ENCODE measurements at regions not wholly inside any gene's neighbourhood (a gene's known extent, or its start where the extent isn't known, plus 50 kb on each side); places are given as distances from the start of the nearest gene placed in this dataset.

DNA sequence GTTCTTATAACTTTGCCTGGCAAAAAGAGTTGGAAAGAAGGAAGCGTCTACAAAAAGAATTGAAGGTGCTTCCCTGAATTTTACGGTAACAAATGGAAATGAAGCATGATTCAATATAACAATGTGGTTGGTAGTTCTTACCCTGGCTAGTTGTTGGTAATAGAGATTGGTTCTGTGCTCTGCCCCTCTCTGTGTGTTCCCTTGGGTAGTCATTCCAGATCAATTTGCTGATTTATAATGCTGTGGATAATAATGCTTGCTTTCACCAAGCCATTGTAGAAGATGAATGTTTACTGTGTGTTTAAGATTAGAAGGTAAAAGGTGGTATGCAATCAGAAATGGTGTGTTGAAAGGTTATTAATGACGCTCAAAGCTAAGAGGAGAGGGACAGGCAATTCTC lies 577.8 kb upstream of the NXPH2 start:
- POLR2A ChIA-PET: no interaction called here
- no peaks in the 10 kb centered on the region for H3K4me1 ChIP-seq (ENCODE audit: control insufficient read depth, insufficient read depth, low read length)
- no peaks in the 10 kb centered on the region for H3K36me3 ChIP-seq (ENCODE audit: control insufficient read depth in 2 of 2, insufficient read depth in 1 of 2, low read length in 2 of 2)
- no peaks in the 10 kb centered on the region for H3K9me3 ChIP-seq (ENCODE audit: control insufficient read depth, insufficient read depth, low read depth, low read length)
- H3K4me3 ChIP-seq (ENCODE audit: low read depth, low read length): no peak overlapping the region
- TF ChIP-seq MZF1 (tag by site-specific recombination; IDR thresholded peaks at IDR 0.05; ENCODE audit: borderline replicate concordance) (no peak), ZIC2 (tag by site-specific recombination; IDR thresholded peaks at IDR 0.05) (no peak), ZNF747 (tag by site-specific recombination; IDR thresholded peaks at IDR 0.05) (no peak), ZBTB1 (tag by site-specific recombination; IDR thresholded peaks at IDR 0.05) (no peak), ZNF341 (tag by site-specific recombination; IDR thresholded peaks at IDR 0.05; ENCODE audit: low read depth) (no peak), GLI4 (tag by site-specific recombination; IDR thresholded peaks at IDR 0.05) (no peak), ZNF416 (tag by site-specific recombination; IDR thresholded peaks at IDR 0.05) (no peak), SP3 (tag by site-specific recombination; IDR thresholded peaks at IDR 0.05) (no peak), ZNF548 (tag by site-specific recombination; IDR thresholded peaks at IDR 0.05) (no peak), ZNF23 (tag by site-specific recombination; IDR thresholded peaks at IDR 0.05; ENCODE audit: borderline replicate concordance) (no peak), GLIS1 (tag by site-specific recombination; IDR thresholded peaks at IDR 0.05) (no peak), SP7 (tag by site-specific recombination; IDR thresholded peaks at IDR 0.05) (no peak), WT1 (tag by site-specific recombination; IDR thresholded peaks at IDR 0.05) (no peak), ZNF48 (tag by site-specific recombination; IDR thresholded peaks at IDR 0.05) (no peak)
- TF ChIP-seq, protein P1, sequence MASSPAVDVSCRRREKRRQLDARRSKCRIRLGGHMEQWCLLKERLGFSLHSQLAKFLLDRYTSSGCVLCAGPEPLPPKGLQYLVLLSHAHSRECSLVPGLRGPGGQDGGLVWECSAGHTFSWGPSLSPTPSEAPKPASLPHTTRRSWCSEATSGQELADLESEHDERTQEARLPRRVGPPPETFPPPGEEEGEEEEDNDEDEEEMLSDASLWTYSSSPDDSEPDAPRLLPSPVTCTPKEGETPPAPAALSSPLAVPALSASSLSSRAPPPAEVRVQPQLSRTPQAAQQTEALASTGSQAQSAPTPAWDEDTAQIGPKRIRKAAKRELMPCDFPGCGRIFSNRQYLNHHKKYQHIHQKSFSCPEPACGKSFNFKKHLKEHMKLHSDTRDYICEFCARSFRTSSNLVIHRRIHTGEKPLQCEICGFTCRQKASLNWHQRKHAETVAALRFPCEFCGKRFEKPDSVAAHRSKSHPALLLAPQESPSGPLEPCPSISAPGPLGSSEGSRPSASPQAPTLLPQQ (tag by site-specific recombination; IDR thresholded peaks at IDR 0.05): no peak
- CTCF ChIA-PET: no interaction called here
- no peak overlapping the region for H3K27ac ChIP-seq (ENCODE audit: extremely low read depth, low read depth, low read length)

DNA sequence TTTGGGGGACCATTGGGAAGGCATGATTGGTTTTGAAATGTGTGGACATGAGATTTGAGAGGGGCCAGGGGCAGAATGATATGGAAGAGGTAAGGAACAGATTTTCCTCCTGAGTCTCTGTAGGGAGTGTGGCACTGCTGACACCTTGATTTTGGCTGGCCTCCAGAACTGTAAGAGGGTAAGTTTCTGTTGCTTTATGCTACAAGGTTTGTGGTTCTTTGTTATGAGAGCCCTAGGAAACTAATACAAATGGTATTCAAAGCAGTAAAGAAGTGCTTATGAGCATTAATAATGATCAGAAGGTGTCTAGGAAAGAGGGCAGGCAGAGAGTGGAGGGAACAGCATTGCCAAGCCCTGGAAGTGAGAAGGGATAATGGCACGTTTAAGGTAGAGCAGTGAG lies 574.3 kb upstream of the NXPH2 start:
- ChIA-PET POLR2A (no interaction called here), CTCF (no interaction called here)
- Histone ChIP-seq H3K4me1 (ENCODE audit: control insufficient read depth, insufficient read depth, low read length) (no peaks in the 10 kb centered on the region), H3K9me3 (ENCODE audit: control insufficient read depth, insufficient read depth, low read depth, low read length) (no peaks in the 10 kb centered on the region), H3K4me3 (ENCODE audit: low read depth, low read length) (no peak overlapping the region), H3K36me3 (ENCODE audit: control insufficient read depth in 2 of 2, insufficient read depth in 1 of 2, low read length in 2 of 2) (no peaks in the 10 kb centered on the region), H3K27ac (ENCODE audit: extremely low read depth, low read depth, low read length) (no peak overlapping the region)
- TF ChIP-seq ZNF776 (tag by site-specific recombination; IDR thresholded peaks at IDR 0.05; ENCODE audit: borderline replicate concordance) (no peak), ZNF792 (tag by site-specific recombination; IDR thresholded peaks at IDR 0.05) (no peak), SP2 (tag by site-specific recombination; IDR thresholded peaks at IDR 0.05) (no peak), ZNF24 (tag by site-specific recombination; IDR thresholded peaks at IDR 0.05) (no peak), EGR2 (tag by site-specific recombination; IDR thresholded peaks at IDR 0.05; ENCODE audit: low read depth) (no peak), ZNF585B (tag by site-specific recombination; IDR thresholded peaks at IDR 0.05) (no peak)

DNA sequence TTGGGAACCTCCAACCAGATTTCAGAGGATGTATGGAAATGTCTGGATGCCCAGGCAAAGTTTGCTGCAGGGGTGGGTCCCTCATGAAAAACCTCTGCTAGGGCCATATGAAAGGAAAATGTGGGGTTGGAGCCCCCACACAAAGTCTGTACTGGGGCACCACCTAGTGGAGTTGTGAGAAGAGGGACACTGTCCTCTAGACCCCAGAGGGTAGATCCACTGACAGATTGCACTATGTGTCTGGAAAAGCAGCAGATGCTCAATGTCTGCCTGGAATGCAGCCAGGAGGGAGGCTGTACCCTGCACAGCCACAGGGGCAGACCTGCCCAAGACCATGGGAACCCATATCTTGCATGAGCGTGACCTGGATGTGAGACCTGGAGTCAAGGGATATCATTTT lies 573.7 kb upstream of the NXPH2 start:
- POLR2A ChIA-PET: no interaction called here
- Histone ChIP-seq H3K27ac (ENCODE audit: extremely low read depth, low read depth, low read length) (no peak overlapping the region), H3K4me1 (ENCODE audit: control insufficient read depth, insufficient read depth, low read length) (no peaks in the 10 kb centered on the region), H3K9me3 (ENCODE audit: control insufficient read depth, insufficient read depth, low read depth, low read length) (no peaks in the 10 kb centered on the region), H3K4me3 (ENCODE audit: low read depth, low read length) (no peak overlapping the region), H3K36me3 (ENCODE audit: control insufficient read depth in 2 of 2, insufficient read depth in 1 of 2, low read length in 2 of 2) (no peaks in the 10 kb centered on the region)
- CTCF ChIA-PET: no interaction called here
- no peak for TF ChIP-seq ZBTB1 (tag by site-specific recombination; IDR thresholded peaks at IDR 0.05)
- no peak for TF ChIP-seq ZNF513 (tag by site-specific recombination; IDR thresholded peaks at IDR 0.05)
- no peak for TF ChIP-seq ZNF558 (tag by site-specific recombination; IDR thresholded peaks at IDR 0.05)
- no peak for TF ChIP-seq ZFP69B (tag by site-specific recombination; IDR thresholded peaks at IDR 0.05)
